MG63 (cell line): ENCODE measurements at regions not wholly inside any gene's neighbourhood (a gene's known extent, or its start where the extent isn't known, plus 50 kb on each side); places are given as distances from the start of the nearest gene placed in this dataset.

Experiments
- DNase-seq: peaks from one replicate; pipeline ENCODE4 v3.0.0-alpha.2; 2020
- H3K27me3 ChIP-seq: fragments of 250-450 bp; sonication (Bioruptor Pico); 2 replicates; pipeline ENCODE4 v1.5.1; 2020; ENCODE audit warnings: mild to moderate bottlenecking, moderate library complexity
- H3K36me3 ChIP-seq: fragments of 250-450 bp; sonication (Bioruptor Pico); 2 replicates; pipeline ENCODE4 v1.5.1; 2020; ENCODE audit warnings: mild to moderate bottlenecking, moderate library complexity
- H3K4me3 ChIP-seq: fragments of 250-450 bp; sonication (Bioruptor Pico); 2 replicates; pipeline ENCODE4 v1.5.1; 2020; ENCODE audit warnings: mild to moderate bottlenecking, moderate library complexity
- H3K9me3 ChIP-seq: fragments of 250-450 bp; sonication (Bioruptor Pico); 2 replicates; pipeline ENCODE4 v1.5.1; 2020; ENCODE audit warnings: mild to moderate bottlenecking, moderate library complexity

DNA sequence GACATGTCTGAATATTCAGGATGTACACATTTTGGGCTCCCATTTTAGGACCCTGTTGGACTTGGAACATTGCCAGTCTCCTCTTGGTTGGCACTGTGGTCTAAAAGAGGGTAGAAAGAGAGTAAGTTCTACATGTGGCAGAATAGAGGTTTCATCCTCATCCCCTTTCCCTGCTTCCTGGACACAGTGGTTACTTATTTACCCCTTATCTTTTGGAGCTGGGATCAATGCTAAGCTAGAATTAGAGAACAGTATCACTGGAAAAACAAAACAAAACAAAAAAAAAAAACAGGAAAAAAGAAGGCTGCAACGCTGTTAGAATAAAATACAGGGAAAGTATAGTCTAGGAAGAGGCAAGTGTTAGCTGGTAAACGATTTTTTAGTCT, 790.6 kb downstream of the MAFB start:
- no peak for DNase-seq
- Histone ChIP-seq H3K9me3 (peaks cover 2% of the 10 kb centered on the region), H3K36me3 (no peaks in the 10 kb centered on the region), H3K4me3 (no peak overlapping the region), H3K27me3 (no peaks in the 10 kb centered on the region)

GRCh38 chr20:39897781-39898466, 791.1 kb downstream of the MAFB start:
- Histone ChIP-seq H3K27me3 (no peaks in the 10 kb centered on the region), H3K36me3 (no peaks in the 10 kb centered on the region), H3K4me3 (no peak overlapping the region), H3K9me3 (peaks cover 2% of the 10 kb centered on the region)
- DNase-seq: no peak

DNA sequence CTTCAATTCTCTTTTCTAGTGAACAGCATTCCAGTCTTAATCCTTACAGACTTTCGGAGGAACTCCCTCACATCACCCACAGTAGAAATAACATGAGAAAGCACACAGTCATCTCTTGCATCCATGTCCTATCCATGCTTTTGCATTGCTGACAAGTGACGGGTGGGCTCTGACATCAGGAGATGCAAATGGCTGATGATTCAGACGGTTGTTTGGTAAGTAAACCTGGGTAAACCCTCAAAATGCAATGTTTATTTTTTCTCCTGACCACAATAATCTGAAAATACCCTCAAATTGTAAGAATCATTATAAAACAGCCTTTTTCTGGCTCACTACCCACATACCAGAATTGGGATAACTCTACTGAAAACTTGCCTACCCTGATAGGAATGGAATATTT, 792.0 kb downstream of the MAFB start:
- no peaks in the 10 kb centered on the region for H3K36me3 ChIP-seq
- no peaks in the 10 kb centered on the region for H3K27me3 ChIP-seq
- DNase-seq: peak; percentile 87
- peaks cover 2% of the 10 kb centered on the region for H3K9me3 ChIP-seq
- no peak overlapping the region for H3K4me3 ChIP-seq

DNA sequence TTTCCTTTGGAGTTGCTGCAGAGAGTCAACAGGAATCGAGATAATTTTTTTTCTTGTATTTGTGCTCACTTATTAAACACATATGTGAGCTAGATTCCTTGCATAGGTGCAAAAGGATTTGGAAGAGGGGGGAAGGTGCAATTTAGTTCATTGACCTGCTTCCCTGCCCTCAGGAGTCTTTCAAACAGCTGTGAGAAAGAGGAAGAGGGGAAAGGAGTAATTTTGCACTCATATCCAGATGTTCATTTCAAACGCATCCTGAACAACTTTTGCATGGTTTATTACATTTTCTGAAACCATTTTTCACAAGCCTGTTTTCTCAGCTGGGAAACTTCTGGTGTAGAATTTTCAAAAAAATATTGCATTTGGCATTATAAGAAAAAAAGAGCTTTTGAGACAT, 795.0 kb downstream of the MAFB start:
- Histone ChIP-seq H3K27me3 (no peaks in the 10 kb centered on the region), H3K9me3 (peaks cover 2% of the 10 kb centered on the region; the same call in 1 of the 2 replicates), H3K4me3 (no peak overlapping the region), H3K36me3 (no peaks in the 10 kb centered on the region)
- no peak for DNase-seq

- Histone ChIP-seq H3K9me3 (peaks cover 2% of the 10 kb centered on the region; the same call in 1 of the 2 replicates), H3K4me3 (no peak overlapping the region), H3K36me3 (no peaks in the 10 kb centered on the region), H3K27me3 (no peaks in the 10 kb centered on the region)
- peak; percentile 61 for DNase-seq
These were observed 795.9 kb downstream of the MAFB start for GRCh38 chr20:39893003-39893685.

DNA sequence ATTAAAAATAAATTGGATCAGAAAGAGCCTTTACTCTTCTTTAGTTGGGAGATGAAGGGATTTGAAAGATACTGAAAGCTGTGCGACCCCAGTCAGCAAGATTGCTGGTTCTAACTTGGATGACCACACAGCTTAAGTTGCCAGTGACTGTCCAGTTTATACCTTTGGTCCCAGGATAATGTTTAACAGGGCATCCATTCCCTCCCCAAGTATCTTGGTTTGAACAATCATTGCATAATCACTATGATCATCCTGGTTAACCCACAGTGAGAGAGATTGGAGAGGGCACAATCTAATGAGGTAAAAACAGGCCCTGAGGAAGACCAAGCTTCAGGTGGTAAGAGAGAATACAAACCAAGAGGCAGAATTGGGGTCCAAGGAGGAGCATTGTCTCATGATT, 798.3 kb downstream of the MAFB start:
- Histone ChIP-seq H3K36me3 (no peaks in the 10 kb centered on the region), H3K9me3 (peaks cover 2% of the 10 kb centered on the region; the same call in 1 of the 2 replicates), H3K4me3 (no peak overlapping the region), H3K27me3 (no peaks in the 10 kb centered on the region)
- no peak for DNase-seq

DNA sequence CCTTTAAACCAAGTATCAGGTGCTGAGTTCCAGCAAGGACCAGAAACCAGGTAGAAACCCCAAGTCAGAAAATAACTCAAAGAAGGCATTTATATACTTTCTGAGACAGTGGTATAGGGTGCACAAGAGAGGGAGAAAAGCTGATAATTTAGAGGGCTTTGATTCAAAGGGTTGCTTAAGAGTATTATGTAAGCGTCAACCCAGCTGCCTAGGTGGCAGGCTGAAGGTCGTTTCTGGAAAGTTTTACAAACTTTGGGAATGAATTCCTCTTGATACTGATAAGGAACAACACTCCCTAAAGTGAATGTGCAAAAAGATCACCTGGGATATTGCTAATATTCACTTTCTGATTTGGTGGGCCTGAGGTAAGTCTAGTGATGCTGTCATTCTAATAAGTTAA, 800.7 kb downstream of the MAFB start:
- no peak for DNase-seq
- Histone ChIP-seq H3K36me3 (no peaks in the 10 kb centered on the region), H3K9me3 (no peaks in the 10 kb centered on the region; the same call in 1 of the 2 replicates), H3K27me3 (no peaks in the 10 kb centered on the region), H3K4me3 (no peak overlapping the region)

DNA sequence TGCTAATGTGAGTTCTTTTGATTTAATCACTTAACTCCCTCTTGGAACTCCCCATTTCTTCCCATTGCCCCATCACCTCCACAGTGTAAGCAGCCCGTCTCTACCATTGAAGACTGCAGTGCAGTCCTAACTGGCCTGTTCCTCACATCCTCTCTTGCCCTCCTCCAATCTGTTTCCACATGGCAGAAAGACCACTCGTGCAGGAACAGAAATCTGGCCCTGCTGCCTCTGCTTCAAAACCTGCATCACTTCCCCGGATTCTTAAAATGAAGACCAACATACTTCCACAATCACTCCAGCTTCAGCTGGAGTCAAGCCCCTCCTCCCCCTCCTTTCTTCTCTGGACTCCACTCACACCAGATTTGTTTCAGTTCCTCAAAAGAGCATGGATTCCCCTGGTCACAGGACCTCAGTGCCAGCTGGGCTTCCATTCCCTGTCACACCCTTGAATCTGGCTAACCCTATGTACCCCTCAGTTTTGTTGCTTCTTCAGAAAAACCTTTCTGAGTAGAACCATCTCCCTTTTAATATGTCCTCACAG, 802.3 kb downstream of the MAFB start:
- no peaks in the 10 kb centered on the region for H3K36me3 ChIP-seq
- DNase-seq: no peak
- H3K9me3 ChIP-seq: no peaks in the 10 kb centered on the region; the same call in 1 of the 2 replicates
- H3K4me3 ChIP-seq: no peak overlapping the region
- no peaks in the 10 kb centered on the region for H3K27me3 ChIP-seq

- no peak overlapping the region for H3K4me3 ChIP-seq
- no peaks in the 10 kb centered on the region; the same call in 1 of the 2 replicates for H3K9me3 ChIP-seq
- DNase-seq: peak; percentile 80
- no peaks in the 10 kb centered on the region for H3K27me3 ChIP-seq
- no peaks in the 10 kb centered on the region for H3K36me3 ChIP-seq
These were observed 802.9 kb downstream of the MAFB start for GRCh38 chr20:39885975-39886649.

DNA sequence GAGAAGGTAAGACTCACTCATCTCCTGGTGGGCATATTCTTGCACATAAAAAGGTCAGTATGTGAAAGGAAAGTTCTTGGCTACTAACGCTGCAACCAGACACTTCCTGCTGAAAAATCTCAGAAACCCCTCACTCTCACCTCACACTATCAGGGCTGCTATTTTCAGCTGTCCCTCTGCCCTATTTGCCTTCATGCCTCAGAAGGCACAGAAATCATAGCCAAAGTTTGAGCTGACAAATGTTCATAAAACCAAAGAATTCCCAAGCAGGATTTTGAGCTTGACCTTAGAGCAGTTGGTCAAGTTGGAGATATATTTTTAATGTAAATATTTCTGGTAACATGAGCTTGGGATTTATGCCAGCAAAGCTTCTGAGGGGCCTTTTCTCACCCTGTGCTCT, 806.2 kb downstream of the MAFB start:
- H3K27me3 ChIP-seq: no peaks in the 10 kb centered on the region
- no peaks in the 10 kb centered on the region for H3K36me3 ChIP-seq
- H3K9me3 ChIP-seq: no peaks in the 10 kb centered on the region; the same call in 1 of the 2 replicates
- no peak overlapping the region for H3K4me3 ChIP-seq
- no peak for DNase-seq

DNA sequence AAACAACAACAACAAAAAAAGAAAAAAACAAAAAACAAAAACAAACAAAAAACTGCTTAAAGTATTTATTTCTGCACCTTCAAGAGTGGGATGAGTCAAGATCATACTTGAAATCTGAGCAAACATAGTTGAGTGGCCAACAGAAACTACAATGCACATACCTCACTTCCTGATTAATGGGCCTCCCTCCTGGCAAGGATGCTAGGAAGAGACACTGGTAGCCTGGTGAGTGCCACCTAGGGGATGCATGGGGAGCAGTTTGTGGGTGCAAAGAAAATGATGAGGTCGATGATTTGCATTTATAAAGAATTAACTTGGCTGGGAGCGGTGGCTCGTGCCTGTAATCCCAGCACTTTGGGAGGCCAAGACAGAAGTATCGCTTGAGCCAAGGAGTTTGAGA, 808.1 kb downstream of the MAFB start:
- Histone ChIP-seq H3K36me3 (no peaks in the 10 kb centered on the region), H3K27me3 (no peaks in the 10 kb centered on the region), H3K4me3 (no peak overlapping the region), H3K9me3 (no peaks in the 10 kb centered on the region; the same call in 1 of the 2 replicates)
- DNase-seq: peak; percentile 60

- Histone ChIP-seq H3K9me3 (no peaks in the 10 kb centered on the region; the same call in 1 of the 2 replicates), H3K36me3 (no peaks in the 10 kb centered on the region), H3K4me3 (no peak overlapping the region), H3K27me3 (no peaks in the 10 kb centered on the region)
- DNase-seq: no peak
These were observed 809.7 kb downstream of the MAFB start for GRCh38 chr20:39879296-39879695.

GRCh38 chr20:39878809-39879208, 810.2 kb downstream of the MAFB start:
- no peaks in the 10 kb centered on the region for H3K36me3 ChIP-seq
- no peak overlapping the region for H3K4me3 ChIP-seq
- no peaks in the 10 kb centered on the region; the same call in 1 of the 2 replicates for H3K9me3 ChIP-seq
- DNase-seq: no peak
- no peaks in the 10 kb centered on the region for H3K27me3 ChIP-seq

DNA sequence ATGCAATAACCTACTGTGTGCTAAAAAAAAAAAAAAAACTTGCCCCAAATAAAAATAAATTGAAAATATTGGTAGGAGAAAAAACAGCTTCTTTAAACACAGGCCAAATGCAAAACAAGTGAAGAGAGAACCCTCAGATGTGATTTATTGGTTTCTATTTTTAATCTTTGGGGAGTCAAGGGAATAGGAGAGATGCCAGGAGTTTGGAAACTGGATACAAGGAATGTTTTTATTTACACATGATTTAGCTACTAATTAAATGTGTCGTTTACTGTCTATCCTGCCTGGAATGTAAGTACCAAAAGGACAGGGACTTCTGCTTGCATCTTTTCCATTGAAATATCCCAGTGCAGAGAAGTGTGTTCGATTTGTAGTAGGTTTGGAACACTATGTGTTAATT, 810.7 kb downstream of the MAFB start:
- DNase-seq: no peak
- Histone ChIP-seq H3K4me3 (no peak overlapping the region), H3K9me3 (no peaks in the 10 kb centered on the region; the same call in 1 of the 2 replicates), H3K36me3 (no peaks in the 10 kb centered on the region), H3K27me3 (no peaks in the 10 kb centered on the region)

DNA sequence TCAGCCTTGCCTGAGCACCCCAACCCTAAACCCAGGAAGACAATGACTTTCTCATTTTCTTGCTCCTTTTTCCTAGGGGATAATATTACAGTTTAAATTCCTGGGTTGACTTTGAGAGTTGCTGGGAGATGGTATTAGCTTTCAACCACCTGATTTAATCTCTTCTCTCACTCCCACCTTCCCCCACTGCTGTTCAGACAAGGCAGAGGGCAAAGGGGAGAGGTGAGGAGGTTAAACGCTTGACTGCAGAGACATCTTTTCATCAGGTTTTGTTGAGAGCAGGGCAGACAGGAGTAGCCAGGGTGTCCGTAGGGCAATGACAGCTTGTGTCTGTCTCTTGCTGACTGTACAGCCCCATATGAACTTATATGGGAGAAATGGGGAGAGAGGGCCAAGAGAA, 811.2 kb downstream of the MAFB start:
- Histone ChIP-seq H3K36me3 (no peaks in the 10 kb centered on the region), H3K4me3 (no peak overlapping the region), H3K9me3 (no peaks in the 10 kb centered on the region; the same call in 1 of the 2 replicates), H3K27me3 (no peaks in the 10 kb centered on the region)
- DNase-seq: no peak

DNA sequence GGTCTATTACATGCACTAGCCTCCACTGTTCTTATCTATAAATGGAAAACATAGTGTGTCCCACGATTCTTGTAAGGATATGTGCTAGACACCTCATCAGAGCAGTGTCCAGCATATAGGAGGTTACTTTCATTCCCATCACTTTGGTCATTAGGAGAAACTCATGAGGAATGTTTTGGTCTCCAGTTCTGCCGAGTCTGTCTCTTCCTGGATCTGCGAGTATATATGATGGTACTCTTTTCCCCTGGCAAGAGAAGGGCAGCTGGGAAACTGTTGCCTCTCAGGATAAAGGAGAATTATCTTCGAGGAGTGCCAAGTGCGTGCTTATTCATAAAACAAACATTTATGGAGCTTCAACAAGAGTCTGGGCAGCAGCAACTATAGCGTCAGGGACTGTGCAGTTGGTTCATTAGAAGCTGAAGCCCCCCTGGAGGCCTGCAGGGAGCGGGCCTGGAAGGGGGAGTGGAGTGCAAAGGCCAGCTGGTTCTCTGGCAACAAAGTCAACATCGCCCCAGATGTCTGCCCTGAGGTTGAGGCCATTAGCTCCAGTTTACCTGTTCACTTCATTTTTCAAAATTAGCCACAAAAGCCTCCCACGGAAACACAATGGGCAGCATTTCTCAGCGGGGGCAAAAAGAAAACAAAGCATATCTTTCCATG, 811.9 kb downstream of the MAFB start:
- no peak overlapping the region for H3K4me3 ChIP-seq

More for the DNA sequence above, 811.9 kb downstream of the MAFB start:
- Histone ChIP-seq H3K36me3 (no peaks in the 10 kb centered on the region), H3K9me3 (no peaks in the 10 kb centered on the region; the same call in 1 of the 2 replicates), H3K27me3 (no peaks in the 10 kb centered on the region)
- peak; percentile 43 for DNase-seq
